Osteoblast (primary cell): ENCODE measurements at regions not wholly inside any gene's neighbourhood (a gene's known extent, or its start where the extent isn't known, plus 50 kb on each side); places are given as distances from the start of the nearest gene placed in this dataset.

Experiments used
- DNase-seq: peaks from one replicate; pipeline ENCODE4 v3.0.0; 2011; ENCODE audit warnings: low spot score, mixed read lengths; ENCODE audit not compliant: insufficient read length; ENCODE audit errors: missing footprints
- H2AFZ ChIP-seq: 2 replicates; pipeline ENCODE4 v1.6.0; 2011; ENCODE audit warnings: mild to moderate bottlenecking, low read length
- H3K27ac ChIP-seq: 2 replicates; pipeline ENCODE4 v1.5.1; 2011; ENCODE audit warnings: mild to moderate bottlenecking, low read depth, low read length, moderate library complexity
- H3K27me3 ChIP-seq: 2 replicates; pipeline ENCODE4 v1.6.0; 2012; ENCODE audit warnings: mild to moderate bottlenecking, control low read depth, inconsistent platforms, low read length, moderate library complexity; ENCODE audit not compliant: insufficient read depth
- H3K36me3 ChIP-seq: 2 replicates; pipeline ENCODE4 v1.5.1; 2011; ENCODE audit warnings: mild to moderate bottlenecking, low read length, control low read depth, moderate library complexity; ENCODE audit not compliant: insufficient read depth
- H3K4me1 ChIP-seq: 2 replicates; pipeline ENCODE4 v1.5.1; 2011; ENCODE audit warnings: mild to moderate bottlenecking, low read length, control low read depth, moderate library complexity; ENCODE audit not compliant: insufficient read depth
- H3K4me2 ChIP-seq: 2 replicates; pipeline ENCODE4 v1.6.0; 2011; ENCODE audit warnings: mild to moderate bottlenecking, low read length; ENCODE audit not compliant: insufficient read depth
- H3K4me3 ChIP-seq: fragments of 200-600 bp; sonication (generic); 3 replicates; pipeline ENCODE4 v1.5.1; 2012; ENCODE audit warnings: mild to moderate bottlenecking, low read length, inconsistent platforms; ENCODE audit not compliant: insufficient read depth
- H3K79me2 ChIP-seq: 2 replicates; pipeline ENCODE4 v1.6.0; 2012; ENCODE audit warnings: mild to moderate bottlenecking, low read length, control low read depth, inconsistent platforms; ENCODE audit not compliant: insufficient read depth
- H3K9me3 ChIP-seq: 2 replicates; pipeline ENCODE4 v1.5.1; 2011; ENCODE audit warnings: low read depth, low read length, control low read depth
- H4K20me1 ChIP-seq: 2 replicates; pipeline ENCODE4 v1.6.0; 2012; ENCODE audit warnings: mild to moderate bottlenecking, low read length, control low read depth; ENCODE audit not compliant: insufficient read depth
- CTCF ChIP-seq: IDR thresholded peaks from 2 replicates; pipeline ENCODE4 v1.5.1; 2011; ENCODE audit warnings: mild to moderate bottlenecking, low read depth, low read length, moderate library complexity; ENCODE audit errors: extremely low read depth

GRCh38 chr11:80028998-80029397 is 588.2 kb upstream of the TENM4 start:
- Histone ChIP-seq H3K9me3 (no peaks in the 10 kb centered on the region), H3K36me3 (no peaks in the 10 kb centered on the region), H3K27me3 (no peaks in the 10 kb centered on the region), H4K20me1 (no peaks in the 10 kb centered on the region), H3K4me3 (no peak overlapping the region), H3K79me2 (no peaks in the 10 kb centered on the region), H2AFZ (no peak overlapping the region), H3K4me2 (no peak overlapping the region), H3K27ac (no peak overlapping the region), H3K4me1 (no peaks in the 10 kb centered on the region)
- DNase-seq = no peak
- TF ChIP-seq CTCF = no peak

- Histone ChIP-seq H3K9me3 (no peaks in the 10 kb centered on the region), H3K4me2 (no peak overlapping the region), H3K4me1 (no peaks in the 10 kb centered on the region), H3K4me3 (no peak overlapping the region), H2AFZ (no peak overlapping the region), H3K36me3 (no peaks in the 10 kb centered on the region), H3K79me2 (no peaks in the 10 kb centered on the region), H3K27ac (no peak overlapping the region), H3K27me3 (no peaks in the 10 kb centered on the region), H4K20me1 (no peaks in the 10 kb centered on the region)
- DNase-seq = no peak
- TF ChIP-seq CTCF = no peak
These were observed 583.3 kb upstream of the TENM4 start for GRCh38 chr11:80024119-80024518.

GRCh38 chr11:80023386-80023785 is 582.6 kb upstream of the TENM4 start:
- no peak overlapping the region for H3K4me2 ChIP-seq

GRCh38 chr11:80010536-80010935 is 569.7 kb upstream of the TENM4 start:
- Histone ChIP-seq H4K20me1 (no peaks in the 10 kb centered on the region), H2AFZ (no peak overlapping the region), H3K4me1 (no peaks in the 10 kb centered on the region), H3K36me3 (no peaks in the 10 kb centered on the region), H3K79me2 (no peaks in the 10 kb centered on the region), H3K4me2 (no peak overlapping the region), H3K4me3 (no peak overlapping the region), H3K27me3 (no peaks in the 10 kb centered on the region), H3K9me3 (no peaks in the 10 kb centered on the region), H3K27ac (no peak overlapping the region)
- TF ChIP-seq CTCF = no peak
- DNase-seq = no peak

More at GRCh38 chr11:80023386-80023785, 582.6 kb upstream of the TENM4 start:
- H4K20me1 ChIP-seq = no peaks in the 10 kb centered on the region
- no peaks in the 10 kb centered on the region for H3K79me2 ChIP-seq
- no peak overlapping the region for H3K4me3 ChIP-seq
- no peaks in the 10 kb centered on the region for H3K4me1 ChIP-seq
- no peaks in the 10 kb centered on the region for H3K36me3 ChIP-seq
- H2AFZ ChIP-seq = no peak overlapping the region
- no peaks in the 10 kb centered on the region for H3K9me3 ChIP-seq
- no peak for TF ChIP-seq CTCF
- no peak overlapping the region for H3K27ac ChIP-seq
- H3K27me3 ChIP-seq = no peaks in the 10 kb centered on the region
- no peak for DNase-seq
